NT2/D1 (cell line): ENCODE measurements at regions not wholly inside any gene's neighbourhood (a gene's known extent, or its start where the extent isn't known, plus 50 kb on each side); places are given as distances from the start of the nearest gene placed in this dataset.

Source experiments
- DNase-seq: peaks from one replicate; pipeline ENCODE4 v3.0.0-alpha.2; 2011; ENCODE audit warnings: low read depth, low spot score
- H3K27me3 ChIP-seq: 2 replicates; pipeline ENCODE4 v1.6.0; 2011; ENCODE audit warnings: mild to moderate bottlenecking; ENCODE audit not compliant: insufficient read length, insufficient read depth
- H3K36me3 ChIP-seq: 2 replicates; pipeline ENCODE4 v1.6.1; 2011; ENCODE audit warnings: mild to moderate bottlenecking, low read length, mixed read lengths; ENCODE audit not compliant: insufficient read depth, insufficient read length
- H3K4me1 ChIP-seq: 2 replicates; pipeline ENCODE4 v1.5.1; 2011; ENCODE audit not compliant: insufficient read depth, insufficient read length
- H3K4me3 ChIP-seq: 2 replicates; pipeline ENCODE4 v1.5.1; 2011; ENCODE audit warnings: low read depth; ENCODE audit not compliant: insufficient read length
- H3K9ac ChIP-seq: 2 replicates; pipeline ENCODE4 v1.6.0; 2011; ENCODE audit warnings: low read depth; ENCODE audit not compliant: insufficient read length
- H3K9me3 ChIP-seq: 2 replicates; pipeline ENCODE4 v1.5.1; 2011; ENCODE audit warnings: mild to moderate bottlenecking, low read length; ENCODE audit not compliant: insufficient read depth
- SUZ12 ChIP-seq: IDR thresholded peaks from 2 replicates; pipeline ENCODE4 v1.6.1; 2011; ENCODE audit not compliant: insufficient read length, insufficient read depth; ENCODE audit errors: extremely low read depth
- YY1 ChIP-seq: IDR thresholded peaks from 2 replicates; pipeline ENCODE4 v1.6.1; 2011; ENCODE audit not compliant: insufficient read length, insufficient read depth
- ZNF274 ChIP-seq: IDR thresholded peaks from 2 replicates; pipeline ENCODE4 v1.6.1; 2011; ENCODE audit warnings: mild to moderate bottlenecking, low read depth, low read length

DNA sequence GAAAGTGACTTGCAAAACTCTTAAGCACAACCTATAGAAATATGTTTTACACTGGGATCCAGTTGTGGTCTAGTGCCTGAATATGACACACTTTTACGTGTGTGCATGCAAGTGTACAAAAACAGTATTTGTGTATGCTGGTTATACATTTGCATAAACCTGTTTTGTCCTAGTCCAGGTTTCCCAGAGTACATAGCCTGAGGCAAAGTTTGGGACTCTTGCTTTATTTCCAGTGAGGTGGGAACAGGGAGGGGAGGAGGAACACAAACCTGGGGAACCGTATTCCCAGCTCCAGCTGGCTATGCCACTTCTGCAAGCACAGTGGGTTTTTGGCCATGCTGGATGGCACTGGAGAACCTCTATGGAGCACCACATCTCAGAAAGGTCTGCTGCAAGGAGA lies 481.1 kb upstream of the HS6ST1 start:
- TF ChIP-seq ZNF274 = no peak
- no peak for TF ChIP-seq YY1
- no peak for TF ChIP-seq SUZ12
- Histone ChIP-seq H3K36me3 (no peaks in the 10 kb centered on the region), H3K9ac (no peak overlapping the region), H3K4me3 (no peak overlapping the region), H3K27me3 (peaks cover 2% of the 10 kb centered on the region), H3K9me3 (no peaks in the 10 kb centered on the region), H3K4me1 (no peaks in the 10 kb centered on the region)
- DNase-seq = no peak

DNA sequence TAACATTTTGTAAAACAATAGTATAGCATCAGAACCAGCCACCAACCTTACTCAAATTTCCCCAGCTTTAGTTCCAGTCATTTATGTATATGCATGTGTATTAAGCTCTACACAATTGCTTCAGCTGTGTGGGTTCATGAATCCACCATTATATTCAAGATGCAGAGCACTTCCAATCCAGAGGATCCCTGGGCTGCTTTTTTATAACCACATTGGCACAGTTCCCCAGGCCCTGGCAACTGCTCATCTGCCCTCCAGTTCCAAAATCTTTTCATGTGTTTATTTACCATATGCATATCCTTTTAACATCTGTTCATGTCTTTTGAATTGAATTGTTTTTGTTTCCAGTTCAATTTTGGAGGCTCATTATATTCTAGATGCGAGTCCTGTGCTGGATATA lies 482.9 kb upstream of the HS6ST1 start:
- Histone ChIP-seq H3K9ac (no peak overlapping the region), H3K9me3 (no peaks in the 10 kb centered on the region), H3K4me3 (no peak overlapping the region), H3K4me1 (no peaks in the 10 kb centered on the region), H3K36me3 (no peaks in the 10 kb centered on the region), H3K27me3 (peaks cover 2% of the 10 kb centered on the region)
- no peak for DNase-seq
- TF ChIP-seq SUZ12 (no peak), YY1 (no peak), ZNF274 (no peak)

GRCh38 chr2:128803222-128803621 lies 484.6 kb upstream of the HS6ST1 start:
- no peaks in the 10 kb centered on the region for H3K36me3 ChIP-seq
- no peaks in the 10 kb centered on the region for H3K27me3 ChIP-seq
- no peak for DNase-seq
- TF ChIP-seq ZNF274 = no peak
- TF ChIP-seq SUZ12 = no peak
- TF ChIP-seq YY1 = no peak
- H3K9ac ChIP-seq = no peak overlapping the region
- no peaks in the 10 kb centered on the region for H3K4me1 ChIP-seq
- peaks cover 10% of the 10 kb centered on the region; the same call in 1 of the 2 replicates for H3K9me3 ChIP-seq
- H3K4me3 ChIP-seq = no peak overlapping the region

DNA sequence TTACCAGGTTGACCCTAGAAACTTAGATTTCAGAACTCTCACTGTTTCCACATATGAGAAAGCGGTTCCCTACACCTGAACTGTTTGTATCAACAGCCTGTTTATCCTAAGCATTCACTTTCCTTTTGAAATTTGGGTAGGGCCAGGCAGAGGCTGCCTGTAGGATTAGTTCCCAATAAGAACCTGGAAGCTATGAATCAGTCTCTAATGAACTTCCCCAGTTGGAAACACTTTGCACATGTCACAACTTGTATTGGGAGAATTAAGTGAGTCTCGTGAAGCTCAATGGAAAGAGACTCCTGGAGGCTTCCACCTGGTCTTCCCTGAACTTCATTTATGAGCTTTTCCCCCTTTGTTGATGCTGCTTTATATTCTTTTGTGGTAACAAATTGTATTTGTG lies 486.6 kb upstream of the HS6ST1 start:
- TF ChIP-seq YY1 (no peak), SUZ12 (no peak), ZNF274 (no peak)
- Histone ChIP-seq H3K4me1 (peaks cover 3% of the 10 kb centered on the region), H3K4me3 (no peak overlapping the region), H3K27me3 (no peaks in the 10 kb centered on the region), H3K9ac (no peak overlapping the region), H3K36me3 (no peaks in the 10 kb centered on the region), H3K9me3 (peaks cover 10% of the 10 kb centered on the region; the same call in 1 of the 2 replicates)
- DNase-seq = no peak

DNA sequence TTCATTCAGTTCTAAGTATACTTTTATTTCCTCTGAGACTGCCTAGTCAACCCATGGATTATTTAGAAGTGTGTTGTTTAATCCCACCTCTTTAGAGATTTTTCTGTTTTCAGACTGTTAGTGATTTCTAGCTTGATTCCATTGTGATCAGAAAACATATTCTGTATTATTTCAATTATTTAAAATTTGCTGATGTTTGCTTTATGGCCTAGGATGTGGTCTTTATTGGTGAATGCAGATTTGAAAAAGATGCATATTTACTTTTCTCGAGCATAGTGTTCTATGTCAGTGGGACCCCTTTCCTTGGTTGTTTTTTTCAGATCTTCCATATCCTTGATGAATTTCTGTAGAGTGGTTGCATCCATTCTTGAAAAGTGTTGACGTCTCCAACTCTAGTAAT lies 487.2 kb upstream of the HS6ST1 start:
- no peaks in the 10 kb centered on the region for H3K27me3 ChIP-seq
- H3K9me3 ChIP-seq = peaks cover 10% of the 10 kb centered on the region; the same call in 1 of the 2 replicates
- no peak for TF ChIP-seq ZNF274
- no peak for TF ChIP-seq YY1
- no peak for TF ChIP-seq SUZ12
- H3K36me3 ChIP-seq = no peaks in the 10 kb centered on the region
- DNase-seq = no peak
- peaks cover 3% of the 10 kb centered on the region for H3K4me1 ChIP-seq
- no peak overlapping the region for H3K9ac ChIP-seq
- no peak overlapping the region for H3K4me3 ChIP-seq

GRCh38 chr2:128807317-128807716 lies 488.6 kb upstream of the HS6ST1 start:
- Histone ChIP-seq H3K9ac (no peak overlapping the region), H3K4me1 (peaks cover 3% of the 10 kb centered on the region), H3K9me3 (peaks cover 10% of the 10 kb centered on the region; the same call in 1 of the 2 replicates), H3K36me3 (no peaks in the 10 kb centered on the region), H3K27me3 (no peaks in the 10 kb centered on the region), H3K4me3 (no peak overlapping the region)
- TF ChIP-seq SUZ12 (no peak), ZNF274 (no peak)
- no peak for DNase-seq

- no peak for TF ChIP-seq SUZ12
- no peak for TF ChIP-seq YY1
- TF ChIP-seq ZNF274 = no peak
- DNase-seq = no peak
- H3K4me1 ChIP-seq = peaks cover 3% of the 10 kb centered on the region
- no peak overlapping the region for H3K4me3 ChIP-seq
- H3K27me3 ChIP-seq = no peaks in the 10 kb centered on the region
- H3K9ac ChIP-seq = no peak overlapping the region
- H3K36me3 ChIP-seq = no peaks in the 10 kb centered on the region
- H3K9me3 ChIP-seq = peaks cover 10% of the 10 kb centered on the region; the same call in 1 of the 2 replicates
These were observed 490.0 kb upstream of the HS6ST1 start for GRCh38 chr2:128808462-128809258.
